Neural progenitor cell (in vitro differentiated cells): ENCODE measurements at regions not wholly inside any gene's neighbourhood (a gene's known extent, or its start where the extent isn't known, plus 50 kb on each side); places are given as distances from the start of the nearest gene placed in this dataset.

Source experiments
- EZH2 ChIP-seq: fragments of 200-600 bp; sonication (generic); IDR thresholded peaks from 2 replicates; pipeline ENCODE4 v1.6.1; 2017; ENCODE audit warnings: antibody characterized with exemption, mild to moderate bottlenecking, moderate library complexity
- EZH2phosphoT487 ChIP-seq: fragments of 200-600 bp; sonication (generic); IDR thresholded peaks from 2 replicates; pipeline ENCODE4 v1.6.1; 2017; ENCODE audit warnings: antibody characterized with exemption
- TF ChIP-seq, protein P1 (sequence below): fragments of 200-600 bp; sonication (generic); IDR thresholded peaks from 2 replicates; pipeline ENCODE4 v1.5.1; 2017; ENCODE audit warnings: antibody characterized with exemption, mild to moderate bottlenecking

DNA sequence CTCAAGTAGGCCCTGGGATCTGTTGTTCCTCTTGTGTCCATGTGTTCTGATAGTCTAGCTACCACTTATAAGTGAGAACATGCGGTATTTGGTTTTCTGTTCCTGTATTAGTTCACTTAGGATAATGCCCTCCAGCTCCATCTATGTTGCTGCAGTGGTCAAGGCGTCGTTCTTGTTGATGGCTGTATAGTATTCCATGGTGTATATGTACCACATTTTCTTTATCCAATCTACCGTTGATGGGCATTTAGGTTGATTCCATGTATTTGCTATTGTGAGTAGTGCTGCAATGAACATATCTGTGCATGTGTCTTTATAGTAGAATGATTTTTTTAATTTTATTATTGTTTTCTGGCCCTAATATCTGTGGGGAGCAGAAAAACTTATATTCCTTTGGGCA lies 74.3 kb downstream of the MAT2B start:
- TF ChIP-seq, protein P1, sequence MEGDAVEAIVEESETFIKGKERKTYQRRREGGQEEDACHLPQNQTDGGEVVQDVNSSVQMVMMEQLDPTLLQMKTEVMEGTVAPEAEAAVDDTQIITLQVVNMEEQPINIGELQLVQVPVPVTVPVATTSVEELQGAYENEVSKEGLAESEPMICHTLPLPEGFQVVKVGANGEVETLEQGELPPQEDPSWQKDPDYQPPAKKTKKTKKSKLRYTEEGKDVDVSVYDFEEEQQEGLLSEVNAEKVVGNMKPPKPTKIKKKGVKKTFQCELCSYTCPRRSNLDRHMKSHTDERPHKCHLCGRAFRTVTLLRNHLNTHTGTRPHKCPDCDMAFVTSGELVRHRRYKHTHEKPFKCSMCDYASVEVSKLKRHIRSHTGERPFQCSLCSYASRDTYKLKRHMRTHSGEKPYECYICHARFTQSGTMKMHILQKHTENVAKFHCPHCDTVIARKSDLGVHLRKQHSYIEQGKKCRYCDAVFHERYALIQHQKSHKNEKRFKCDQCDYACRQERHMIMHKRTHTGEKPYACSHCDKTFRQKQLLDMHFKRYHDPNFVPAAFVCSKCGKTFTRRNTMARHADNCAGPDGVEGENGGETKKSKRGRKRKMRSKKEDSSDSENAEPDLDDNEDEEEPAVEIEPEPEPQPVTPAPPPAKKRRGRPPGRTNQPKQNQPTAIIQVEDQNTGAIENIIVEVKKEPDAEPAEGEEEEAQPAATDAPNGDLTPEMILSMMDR: no peak
- TF ChIP-seq EZH2 (no peak), EZH2phosphoT487 (no peak)
